ENCODE measurements at regions not wholly inside any gene's neighbourhood (a gene's known extent, or its start where the extent isn't known, plus 50 kb on each side); places are given as distances from the start of the nearest gene placed in this dataset.
"Not testable (repeated sequence)": the region's sequence is repeated elsewhere in the genome, so short reads cannot be mapped to it uniquely, and the experiment has no call there.

GRCh38 chr2:146716591-146716990 is 1128.2 kb upstream of the ACVR2A start:
- no peaks in the 10 kb centered on the region for H3K9me3 ChIP-seq (ENCODE audit: control insufficient read depth, low read length)
- H3K4me3 ChIP-seq (ENCODE audit: low read length) = no peak overlapping the region
- H3K4me1 ChIP-seq (ENCODE audit: control insufficient read depth, insufficient read depth, low read length) = no peaks in the 10 kb centered on the region
- ATAC-seq (no peak), DNase-seq (no peak)
- H3K27me3 ChIP-seq (ENCODE audit: control insufficient read depth, insufficient read depth) = no peaks in the 10 kb centered on the region
- H3K27ac ChIP-seq (ENCODE audit: low read length) = no peak overlapping the region
- WGBS = 56% methylated on average over 3 of the region's 3 CpGs
- intact Hi-C loops (cut with DNase I) = no loop called here

GRCh38 chr2:146709004-146709403 is 1135.8 kb upstream of the ACVR2A start:
- Histone ChIP-seq H3K27ac (ENCODE audit: low read length) (no peak overlapping the region), H3K9me3 (ENCODE audit: control insufficient read depth, low read length) (no peaks in the 10 kb centered on the region), H3K4me1 (ENCODE audit: control insufficient read depth, insufficient read depth, low read length) (no peaks in the 10 kb centered on the region), H3K4me3 (ENCODE audit: low read length) (no peak overlapping the region), H3K27me3 (ENCODE audit: control insufficient read depth, insufficient read depth) (no peaks in the 10 kb centered on the region)
- intact Hi-C loops (cut with DNase I) = no loop called here
- ATAC-seq (no peak), DNase-seq (no peak)
- 56% methylated on average over 3 of the region's 3 CpGs for WGBS

GRCh38 chr2:146701183-146701582 is 1143.6 kb upstream of the ACVR2A start:
- Histone ChIP-seq H3K4me1 (ENCODE audit: control insufficient read depth, insufficient read depth, low read length) (no peaks in the 10 kb centered on the region), H3K27me3 (ENCODE audit: control insufficient read depth, insufficient read depth) (no peaks in the 10 kb centered on the region), H3K9me3 (ENCODE audit: control insufficient read depth, low read length) (no peaks in the 10 kb centered on the region), H3K27ac (ENCODE audit: low read length) (no peak overlapping the region), H3K4me3 (ENCODE audit: low read length) (no peak overlapping the region)
- intact Hi-C loops (cut with DNase I) = no loop called here
- WGBS = 86% methylated on average over 1 of the region's 1 CpG
- ATAC-seq = no peak
- DNase-seq = no peak

- no peak for DNase-seq
Measured at GRCh38 chr2:146697307-146697706, 1147.5 kb upstream of the ACVR2A start.

GRCh38 chr2:146696787-146697186 is 1148.0 kb upstream of the ACVR2A start:
- DNase-seq; H3K9me3 ChIP-seq (ENCODE audit: control insufficient read depth, low read length); H3K4me3 ChIP-seq (ENCODE audit: low read length); intact Hi-C loops (cut with DNase I); H3K27me3 ChIP-seq (ENCODE audit: control insufficient read depth, insufficient read depth); H3K4me1 ChIP-seq (ENCODE audit: control insufficient read depth, insufficient read depth, low read length); H3K27ac ChIP-seq (ENCODE audit: low read length); ATAC-seq: not testable (repeated sequence)
- 89% methylated on average over 2 of the region's 3 CpGs for WGBS

More at GRCh38 chr2:146697307-146697706, 1147.5 kb upstream of the ACVR2A start:
- ATAC-seq = no peak
- WGBS = 96% methylated on average over 1 of the region's 1 CpG
- H3K27ac ChIP-seq (ENCODE audit: low read length) = no peak overlapping the region
- H3K27me3 ChIP-seq (ENCODE audit: control insufficient read depth, insufficient read depth) = no peaks in the 10 kb centered on the region
- intact Hi-C loops (cut with DNase I) = no loop called here
- H3K4me1 ChIP-seq (ENCODE audit: control insufficient read depth, insufficient read depth, low read length) = no peaks in the 10 kb centered on the region
- H3K9me3 ChIP-seq (ENCODE audit: control insufficient read depth, low read length) = no peaks in the 10 kb centered on the region
- no peak overlapping the region for H3K4me3 ChIP-seq (ENCODE audit: low read length)

GRCh38 chr2:146681991-146682390 is 1162.8 kb upstream of the ACVR2A start:
- H3K4me3 ChIP-seq (ENCODE audit: low read length) = no peak overlapping the region
- intact Hi-C loops (cut with DNase I) = no loop called here
- 95% methylated on average over 1 of the region's 1 CpG for WGBS
- H3K27ac ChIP-seq (ENCODE audit: low read length) = no peak overlapping the region
- H3K4me1 ChIP-seq (ENCODE audit: control insufficient read depth, insufficient read depth, low read length) = no peaks in the 10 kb centered on the region
- no peak for DNase-seq
- H3K27me3 ChIP-seq (ENCODE audit: control insufficient read depth, insufficient read depth) = no peaks in the 10 kb centered on the region
- ATAC-seq = no peak
- H3K9me3 ChIP-seq (ENCODE audit: control insufficient read depth, low read length) = no peaks in the 10 kb centered on the region

GRCh38 chr2:146678516-146678915 is 1166.3 kb upstream of the ACVR2A start:
- Histone ChIP-seq H3K27ac (ENCODE audit: low read length) (no peak overlapping the region), H3K9me3 (ENCODE audit: control insufficient read depth, low read length) (no peaks in the 10 kb centered on the region), H3K4me1 (ENCODE audit: control insufficient read depth, insufficient read depth, low read length) (no peaks in the 10 kb centered on the region), H3K27me3 (ENCODE audit: control insufficient read depth, insufficient read depth) (no peaks in the 10 kb centered on the region), H3K4me3 (ENCODE audit: low read length) (no peak overlapping the region)
- WGBS = 75% methylated on average over 5 of the region's 5 CpGs
- ATAC-seq = no peak
- intact Hi-C loops (cut with DNase I) = no loop called here
- no peak for DNase-seq

- ATAC-seq (no peak), DNase-seq (no peak)
- H3K4me1 ChIP-seq (ENCODE audit: control insufficient read depth, insufficient read depth, low read length) = no peaks in the 10 kb centered on the region
- H3K9me3 ChIP-seq (ENCODE audit: control insufficient read depth, low read length) = no peaks in the 10 kb centered on the region
- no peak overlapping the region for H3K27ac ChIP-seq (ENCODE audit: low read length)
- H3K27me3 ChIP-seq (ENCODE audit: control insufficient read depth, insufficient read depth) = no peaks in the 10 kb centered on the region
- intact Hi-C loops (cut with DNase I) = no loop called here
- H3K4me3 ChIP-seq (ENCODE audit: low read length) = no peak overlapping the region
Measured at GRCh38 chr2:146677280-146677679, 1167.5 kb upstream of the ACVR2A start.

GRCh38 chr2:146669735-146670134 is 1175.1 kb upstream of the ACVR2A start:
- ATAC-seq (no peak), DNase-seq (no peak)
- 72% methylated on average over 3 of the region's 3 CpGs for WGBS
- Histone ChIP-seq H3K27ac (ENCODE audit: low read length) (no peak overlapping the region), H3K9me3 (ENCODE audit: control insufficient read depth, low read length) (no peaks in the 10 kb centered on the region), H3K27me3 (ENCODE audit: control insufficient read depth, insufficient read depth) (no peaks in the 10 kb centered on the region), H3K4me1 (ENCODE audit: control insufficient read depth, insufficient read depth, low read length) (no peaks in the 10 kb centered on the region), H3K4me3 (ENCODE audit: low read length) (no peak overlapping the region)
- intact Hi-C loops (cut with DNase I) = no loop called here

GRCh38 chr2:146666340-146666739 is 1178.5 kb upstream of the ACVR2A start:
- no peak for ATAC-seq
- no peak for DNase-seq
- Histone ChIP-seq H3K27ac (ENCODE audit: low read length) (no peak overlapping the region), H3K4me1 (ENCODE audit: control insufficient read depth, insufficient read depth, low read length) (no peaks in the 10 kb centered on the region), H3K9me3 (ENCODE audit: control insufficient read depth, low read length) (no peaks in the 10 kb centered on the region), H3K4me3 (ENCODE audit: low read length) (no peak overlapping the region), H3K27me3 (ENCODE audit: control insufficient read depth, insufficient read depth) (no peaks in the 10 kb centered on the region)
- 74% methylated on average over 1 of the region's 1 CpG for WGBS
- intact Hi-C loops (cut with DNase I) = no loop called here

- H3K4me3 ChIP-seq (ENCODE audit: low read length) = no peak overlapping the region
- intact Hi-C loops (cut with DNase I) = no loop called here
- no peak overlapping the region for H3K27ac ChIP-seq (ENCODE audit: low read length)
- H3K9me3 ChIP-seq (ENCODE audit: control insufficient read depth, low read length) = no peaks in the 10 kb centered on the region
- ATAC-seq (no peak), DNase-seq (no peak)
- no peaks in the 10 kb centered on the region for H3K4me1 ChIP-seq (ENCODE audit: control insufficient read depth, insufficient read depth, low read length)
- H3K27me3 ChIP-seq (ENCODE audit: control insufficient read depth, insufficient read depth) = no peaks in the 10 kb centered on the region
Measured at GRCh38 chr2:146665800-146666199, 1179.0 kb upstream of the ACVR2A start.

- no peak overlapping the region for H3K27ac ChIP-seq (ENCODE audit: low read length)
- intact Hi-C loops (cut with DNase I) = no loop called here
- no peaks in the 10 kb centered on the region for H3K9me3 ChIP-seq (ENCODE audit: control insufficient read depth, low read length)
- H3K27me3 ChIP-seq (ENCODE audit: control insufficient read depth, insufficient read depth) = no peaks in the 10 kb centered on the region
- no peak for ATAC-seq
- no peak overlapping the region for H3K4me3 ChIP-seq (ENCODE audit: low read length)
- DNase-seq = no peak
- no peaks in the 10 kb centered on the region for H3K4me1 ChIP-seq (ENCODE audit: control insufficient read depth, insufficient read depth, low read length)
Measured at GRCh38 chr2:146661473-146662096, 1183.2 kb upstream of the ACVR2A start.
